SJSA1 (cell line): ENCODE measurements at regions not wholly inside any gene's neighbourhood (a gene's known extent, or its start where the extent isn't known, plus 50 kb on each side); places are given as distances from the start of the nearest gene placed in this dataset.

Experiments used
- DNase-seq, 2 experiments: peaks; one replicate each; pipeline ENCODE4 v3.0.0-alpha.2; 2015 to 2020; ENCODE audit warnings: low spot score in 2 of 2, low read depth in 1 of 2
- H3K27ac ChIP-seq: fragments of 250-450 bp; sonication (Bioruptor Pico); 2 replicates; pipeline ENCODE4 v1.5.1; 2020; ENCODE audit warnings: mild to moderate bottlenecking, moderate library complexity
- H3K27me3 ChIP-seq: fragments of 250-450 bp; sonication (Bioruptor Pico); replicated peaks from 2 replicates; pipeline ENCODE4 v1.5.1; 2020; ENCODE audit warnings: mild to moderate bottlenecking, moderate library complexity
- H3K36me3 ChIP-seq: fragments of 250-450 bp; sonication (Bioruptor Pico); 2 replicates; pipeline ENCODE4 v1.5.1; 2020; ENCODE audit warnings: mild to moderate bottlenecking
- H3K4me1 ChIP-seq: fragments of 250-450 bp; sonication (Bioruptor Pico); replicated peaks from 2 replicates; pipeline ENCODE4 v1.6.1; 2021; ENCODE audit warnings: mild to moderate bottlenecking
- H3K4me3 ChIP-seq: fragments of 250-450 bp; sonication (Bioruptor Pico); 2 replicates; pipeline ENCODE4 v1.5.1; 2020; ENCODE audit warnings: mild to moderate bottlenecking
- H3K9me3 ChIP-seq: fragments of 250-450 bp; sonication (Bioruptor Pico); replicated peaks from 2 replicates; pipeline ENCODE4 v1.5.1; 2020; ENCODE audit warnings: mild to moderate bottlenecking

DNA sequence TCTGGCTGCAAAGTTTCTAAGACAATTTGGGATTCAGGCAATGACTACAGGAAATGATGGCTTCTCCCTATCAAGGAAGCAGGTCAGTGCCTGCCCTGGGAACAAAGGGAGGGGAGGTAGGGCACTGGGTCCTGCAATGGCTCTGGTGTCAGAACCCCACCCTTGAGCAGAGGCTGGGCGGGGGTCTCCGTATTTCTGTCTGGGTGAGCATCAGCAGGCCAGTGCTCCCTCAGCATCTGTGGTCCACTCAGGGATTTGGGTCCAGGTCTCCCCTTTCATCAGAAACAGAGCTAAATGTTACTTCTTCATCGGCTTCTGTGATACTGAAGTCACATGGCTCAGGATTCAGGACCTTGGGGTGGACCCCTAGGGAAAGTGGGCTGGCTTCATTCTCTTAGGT is 195.5 kb upstream of the CDH5 start:
- peaks cover 11% of the 10 kb centered on the region for H3K4me1 ChIP-seq
- no peak overlapping the region for H3K4me3 ChIP-seq
- no peak overlapping the region for H3K27ac ChIP-seq
- H3K36me3 ChIP-seq = no peaks in the 10 kb centered on the region
- H3K27me3 ChIP-seq = no peaks in the 10 kb centered on the region
- DNase-seq = no peak
- H3K9me3 ChIP-seq = no peaks in the 10 kb centered on the region

DNA sequence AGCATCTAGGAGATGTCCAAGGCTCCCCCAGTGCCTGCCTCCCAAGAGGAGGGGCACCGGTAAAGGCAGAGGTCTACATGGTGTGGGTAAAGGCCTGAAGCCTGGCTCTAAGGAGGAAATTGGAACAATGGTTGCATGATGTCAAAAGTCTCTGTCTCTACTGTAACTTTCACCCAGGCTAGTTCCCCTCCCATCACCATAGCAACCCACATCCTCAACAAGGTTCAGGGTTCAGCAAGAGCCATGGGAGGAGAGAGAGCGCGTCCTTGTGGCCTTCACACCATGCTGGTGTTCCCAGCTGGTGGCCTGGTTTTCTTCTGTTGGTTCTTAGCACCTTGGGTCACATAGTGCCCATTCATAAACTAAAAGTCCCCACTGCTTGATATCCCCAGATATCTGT is 196.7 kb upstream of the CDH5 start:
- Histone ChIP-seq H3K27me3 (no peaks in the 10 kb centered on the region), H3K36me3 (no peaks in the 10 kb centered on the region), H3K4me1 (peaks cover 22% of the 10 kb centered on the region), H3K9me3 (no peaks in the 10 kb centered on the region), H3K27ac (no peak overlapping the region), H3K4me3 (no peak overlapping the region)
- DNase-seq = no peak

DNA sequence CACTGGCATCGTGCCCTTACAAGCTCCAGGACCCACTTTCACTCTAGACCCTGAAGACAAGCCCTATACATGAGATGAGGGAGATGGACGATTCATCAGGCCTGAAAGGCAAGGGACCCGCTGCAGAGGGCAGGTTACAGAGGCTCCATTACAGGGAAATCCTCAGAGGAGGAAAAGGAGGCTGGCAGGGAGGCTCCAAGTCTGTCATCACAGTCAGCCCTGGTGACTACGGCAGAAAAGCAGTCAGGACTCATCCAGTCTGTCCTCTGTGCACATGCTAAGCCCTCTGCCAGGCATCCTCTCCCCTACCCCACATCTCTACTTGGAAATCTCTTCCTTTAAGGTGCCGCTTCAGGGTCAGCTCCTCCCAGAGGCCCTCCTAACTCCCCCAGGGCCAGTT is 197.7 kb upstream of the CDH5 start:
- Histone ChIP-seq H3K27ac (no peak overlapping the region), H3K4me3 (no peak overlapping the region), H3K36me3 (no peaks in the 10 kb centered on the region), H3K4me1 (peaks cover 32% of the 10 kb centered on the region), H3K9me3 (no peaks in the 10 kb centered on the region), H3K27me3 (no peaks in the 10 kb centered on the region)
- DNase-seq = no peak

DNA sequence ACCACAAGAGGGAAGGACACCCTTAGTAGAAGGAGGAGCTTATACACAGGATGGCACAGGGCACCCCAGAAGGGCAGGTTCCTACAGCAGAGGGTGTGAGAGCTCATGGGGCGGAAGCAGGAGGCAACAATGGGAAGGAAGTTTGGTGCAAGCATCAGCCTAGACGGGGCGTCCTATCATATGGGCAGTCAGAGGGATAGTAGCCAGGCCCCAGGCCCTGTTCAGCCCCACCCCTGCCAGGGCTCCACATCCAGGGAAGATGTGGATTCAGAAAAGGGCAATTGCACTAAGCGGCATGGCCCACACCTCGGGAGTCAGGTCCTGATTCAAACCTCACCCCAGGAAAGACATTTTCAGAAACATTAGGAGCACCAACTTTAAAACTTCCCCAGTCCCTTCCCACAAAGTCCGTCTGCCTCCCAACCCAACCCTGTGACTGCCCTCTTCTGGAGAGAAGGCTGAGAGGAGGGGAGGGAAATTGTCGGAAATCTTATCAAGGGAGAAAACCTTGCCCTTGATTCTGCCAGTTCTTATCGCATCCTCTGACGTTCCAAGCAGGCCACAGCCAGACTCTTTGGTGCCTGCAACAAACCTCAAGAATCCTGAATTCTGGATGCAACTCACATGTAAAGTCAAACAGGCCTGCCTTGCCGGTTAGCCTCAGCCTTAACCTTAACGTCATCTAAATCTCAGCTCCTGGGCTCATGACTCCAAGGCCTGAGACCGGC is 198.8 kb upstream of the CDH5 start:
- Histone ChIP-seq H3K9me3 (no peaks in the 10 kb centered on the region), H3K4me3 (no peak overlapping the region), H3K4me1 (peaks cover 32% of the 10 kb centered on the region), H3K27me3 (no peaks in the 10 kb centered on the region), H3K36me3 (no peaks in the 10 kb centered on the region), H3K27ac (no peak overlapping the region; the same call in 1 of the 2 replicates)
- peak in 1 of 2 experiments; percentile 47 for DNase-seq

DNA sequence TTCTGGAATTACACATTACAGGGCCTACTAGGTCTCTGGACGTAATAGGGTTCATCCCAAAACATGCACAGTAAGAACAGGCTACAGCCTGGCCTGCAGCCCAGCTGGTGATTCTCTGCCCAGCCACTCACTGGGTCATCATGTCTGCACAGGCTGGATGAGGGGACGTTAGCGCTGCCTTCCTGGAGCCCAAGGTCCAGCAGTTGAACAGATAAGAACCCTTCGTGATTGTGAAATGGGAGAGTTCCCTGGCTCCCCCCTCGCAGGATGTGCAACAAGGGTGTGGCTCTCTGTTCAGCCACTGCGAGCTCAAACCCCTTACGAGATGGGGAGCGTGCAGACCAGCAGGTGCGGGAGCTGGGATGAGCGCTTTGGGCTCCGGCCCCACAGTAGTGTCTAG is 200.0 kb upstream of the CDH5 start:
- DNase-seq = no peak
- peaks cover 32% of the 10 kb centered on the region for H3K4me1 ChIP-seq
- no peaks in the 10 kb centered on the region for H3K9me3 ChIP-seq
- H3K27me3 ChIP-seq = no peaks in the 10 kb centered on the region
- H3K27ac ChIP-seq = no peak overlapping the region
- no peak overlapping the region for H3K4me3 ChIP-seq
- no peaks in the 10 kb centered on the region for H3K36me3 ChIP-seq

DNA sequence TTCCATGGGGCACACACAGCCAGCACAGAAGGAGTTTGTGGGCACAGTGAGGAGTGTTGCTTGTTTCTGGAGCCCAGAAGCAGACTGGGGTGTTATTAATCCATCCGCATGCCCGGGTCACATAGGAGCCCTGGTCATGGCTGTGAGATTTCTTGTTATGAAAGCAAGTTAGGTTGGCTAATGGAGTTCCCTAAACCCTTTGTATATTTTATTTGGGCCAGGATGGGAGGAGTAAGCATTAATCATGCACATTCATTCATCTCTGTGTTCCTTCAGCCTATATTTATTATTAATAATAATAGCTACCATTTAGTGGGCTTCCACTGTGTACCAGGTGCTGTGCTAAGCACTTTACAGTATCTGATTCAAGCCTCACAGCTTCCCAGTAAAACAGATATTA is 200.6 kb upstream of the CDH5 start:
- H3K36me3 ChIP-seq = no peaks in the 10 kb centered on the region
- H3K9me3 ChIP-seq = no peaks in the 10 kb centered on the region
- no peaks in the 10 kb centered on the region for H3K27me3 ChIP-seq
- no peak overlapping the region; the same call in 1 of the 2 replicates for H3K27ac ChIP-seq
- no peak overlapping the region for H3K4me3 ChIP-seq
- no peak for DNase-seq
- H3K4me1 ChIP-seq = peaks cover 32% of the 10 kb centered on the region

DNA sequence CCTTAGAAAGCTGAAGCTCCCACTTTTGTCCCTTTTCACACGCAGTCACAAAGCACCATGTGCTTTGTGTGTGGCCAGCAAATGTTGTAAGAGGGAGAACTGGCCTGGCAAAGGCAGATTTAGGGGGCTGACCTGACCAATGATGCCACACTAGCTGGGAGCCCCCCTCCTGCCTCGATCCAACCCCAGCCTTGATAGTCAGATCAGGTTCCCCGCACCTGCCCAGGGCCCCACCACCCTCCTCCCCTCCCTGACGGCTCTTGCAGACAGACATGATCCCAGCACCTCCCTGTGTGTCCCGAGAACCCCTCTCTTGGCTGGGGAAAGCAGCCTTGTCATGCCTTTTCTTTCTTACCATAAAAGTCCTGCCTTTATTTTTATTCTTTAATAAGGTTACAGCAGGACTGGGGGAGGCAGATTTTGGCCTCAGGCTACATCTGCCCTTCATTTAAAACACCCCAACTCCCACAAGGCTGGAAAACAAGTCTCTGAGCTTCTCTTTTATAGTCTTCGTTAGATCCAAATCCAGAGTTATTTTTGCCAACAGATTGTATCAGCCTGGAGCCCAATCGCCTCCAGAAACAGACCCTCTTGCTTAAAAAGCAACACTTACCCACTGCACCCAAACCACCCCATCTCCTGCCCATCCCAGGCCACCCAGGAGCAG is 201.8 kb upstream of the CDH5 start:
- Histone ChIP-seq H3K9me3 (no peaks in the 10 kb centered on the region), H3K4me1 (peaks cover 32% of the 10 kb centered on the region), H3K4me3 (no peak overlapping the region), H3K36me3 (no peaks in the 10 kb centered on the region), H3K27ac (peak overlapping the region; percentile 61), H3K27me3 (no peaks in the 10 kb centered on the region)
- DNase-seq = peak in 1 of 2 experiments; percentile 51

DNA sequence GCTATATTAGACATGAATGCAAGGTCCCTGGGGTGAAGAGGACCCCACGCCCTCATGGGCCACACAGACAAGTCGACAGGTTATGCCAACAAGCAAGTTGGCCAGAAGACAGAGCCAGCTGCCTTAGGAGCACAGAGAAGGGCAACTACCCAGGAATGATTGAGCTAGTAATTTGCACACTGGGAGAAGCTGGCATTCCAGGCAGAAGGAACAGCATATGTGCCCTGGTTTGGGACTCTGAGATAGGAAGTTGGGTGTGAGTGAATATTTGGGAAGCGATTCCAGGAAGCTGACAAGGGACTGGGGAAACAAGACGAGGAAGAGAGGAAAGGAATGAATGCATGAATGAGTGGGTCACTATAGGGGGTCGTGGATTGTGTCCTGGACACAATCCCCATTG is 203.7 kb upstream of the CDH5 start:
- Histone ChIP-seq H3K9me3 (no peaks in the 10 kb centered on the region), H3K4me1 (peaks cover 32% of the 10 kb centered on the region), H3K27me3 (no peaks in the 10 kb centered on the region), H3K36me3 (no peaks in the 10 kb centered on the region), H3K4me3 (no peak overlapping the region), H3K27ac (no peak overlapping the region)
- DNase-seq = no peak

DNA sequence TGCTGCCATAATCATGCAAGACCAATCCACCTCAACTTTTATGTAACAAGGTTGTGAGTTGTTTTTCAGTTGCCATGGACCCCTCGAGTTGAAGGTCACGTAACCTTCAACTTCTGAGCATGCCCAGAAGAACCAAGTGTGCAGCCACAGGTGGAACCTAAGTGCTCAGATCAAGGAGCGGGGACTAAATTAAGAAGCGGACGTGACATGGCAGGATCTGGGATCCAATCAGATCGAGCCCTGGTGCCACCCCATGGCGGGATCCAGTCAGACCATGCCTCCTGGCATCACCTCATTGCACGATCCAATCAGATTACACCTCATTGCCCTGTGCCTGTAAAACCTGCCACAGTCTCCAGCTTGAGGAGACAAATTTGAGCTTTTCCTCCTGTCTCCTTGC is 204.5 kb upstream of the CDH5 start:
- Histone ChIP-seq H3K9me3 (no peaks in the 10 kb centered on the region), H3K27ac (no peak overlapping the region), H3K36me3 (no peaks in the 10 kb centered on the region), H3K4me1 (peaks cover 26% of the 10 kb centered on the region), H3K27me3 (no peaks in the 10 kb centered on the region), H3K4me3 (no peak overlapping the region)
- no peak for DNase-seq

DNA sequence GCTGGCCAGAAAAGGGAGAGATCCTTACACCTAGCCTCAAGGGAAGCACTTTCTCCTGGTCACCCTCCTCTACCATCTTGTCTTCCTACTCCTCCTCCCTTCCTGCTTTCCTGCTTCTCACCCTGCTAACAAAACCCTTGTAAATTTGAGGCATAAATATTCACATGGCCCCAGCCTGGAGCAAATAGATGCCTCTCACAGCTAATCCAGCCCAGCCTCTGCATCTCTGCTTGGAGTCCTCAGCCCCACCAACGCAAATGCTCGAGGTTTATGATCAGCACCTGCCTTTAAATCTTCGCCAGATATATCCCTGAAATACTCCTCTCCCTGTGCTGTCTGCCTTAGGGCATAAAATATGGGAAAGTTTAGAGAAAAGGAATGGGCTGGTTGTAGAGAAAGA is 205.2 kb upstream of the CDH5 start:
- H3K36me3 ChIP-seq = no peaks in the 10 kb centered on the region
- no peaks in the 10 kb centered on the region for H3K27me3 ChIP-seq
- H3K4me3 ChIP-seq = no peak overlapping the region
- H3K4me1 ChIP-seq = peaks cover 24% of the 10 kb centered on the region
- no peaks in the 10 kb centered on the region for H3K9me3 ChIP-seq
- H3K27ac ChIP-seq = no peak overlapping the region
- no peak for DNase-seq

DNA sequence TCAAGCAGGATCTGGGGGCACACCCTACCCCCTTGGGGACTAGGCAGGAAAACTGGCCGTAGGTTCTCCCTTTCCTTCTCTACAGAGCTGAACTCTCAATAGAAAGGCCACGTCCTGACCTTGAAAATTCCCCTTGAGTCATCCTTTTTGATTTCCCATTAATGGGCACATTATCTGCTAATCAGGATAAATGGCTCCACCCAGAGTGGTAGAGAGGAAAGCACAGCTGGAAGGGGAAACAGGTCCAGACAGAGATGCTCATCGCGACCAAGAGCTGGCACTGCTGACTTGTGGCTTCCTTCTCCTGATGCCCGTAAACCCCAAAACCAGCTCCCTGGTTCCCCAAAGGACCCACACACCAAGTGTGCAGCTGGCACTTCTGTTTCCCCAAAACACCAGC is 206.5 kb upstream of the CDH5 start:
- Histone ChIP-seq H3K36me3 (no peaks in the 10 kb centered on the region), H3K4me1 (peaks cover 11% of the 10 kb centered on the region), H3K9me3 (no peaks in the 10 kb centered on the region), H3K27me3 (no peaks in the 10 kb centered on the region), H3K27ac (no peak overlapping the region), H3K4me3 (no peak overlapping the region)
- DNase-seq = no peak

DNA sequence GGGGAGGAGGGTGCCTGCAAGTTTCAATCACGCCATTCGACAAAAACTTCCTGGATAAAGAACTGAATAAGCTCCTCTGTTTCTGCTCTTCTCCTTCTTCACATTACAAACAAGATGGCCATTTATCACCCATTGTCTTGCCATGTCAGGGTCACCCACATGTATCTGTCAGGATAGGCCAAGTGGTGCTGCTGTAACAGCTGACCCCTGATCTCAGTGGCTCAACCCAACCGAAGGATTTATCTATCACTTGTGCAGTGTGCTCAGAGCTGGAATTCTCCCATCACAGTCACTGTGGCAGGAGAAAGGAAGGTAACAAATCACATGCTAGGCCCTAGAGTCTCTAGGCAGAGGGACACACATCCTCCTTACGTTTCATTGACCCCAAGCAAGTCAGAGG is 210.0 kb upstream of the CDH5 start:
- peaks cover 28% of the 10 kb centered on the region for H3K4me1 ChIP-seq
- no peak for DNase-seq
- H3K36me3 ChIP-seq = no peaks in the 10 kb centered on the region
- no peaks in the 10 kb centered on the region for H3K9me3 ChIP-seq
- H3K4me3 ChIP-seq = no peak overlapping the region
- H3K27ac ChIP-seq = no peak overlapping the region
- H3K27me3 ChIP-seq = no peaks in the 10 kb centered on the region

DNA sequence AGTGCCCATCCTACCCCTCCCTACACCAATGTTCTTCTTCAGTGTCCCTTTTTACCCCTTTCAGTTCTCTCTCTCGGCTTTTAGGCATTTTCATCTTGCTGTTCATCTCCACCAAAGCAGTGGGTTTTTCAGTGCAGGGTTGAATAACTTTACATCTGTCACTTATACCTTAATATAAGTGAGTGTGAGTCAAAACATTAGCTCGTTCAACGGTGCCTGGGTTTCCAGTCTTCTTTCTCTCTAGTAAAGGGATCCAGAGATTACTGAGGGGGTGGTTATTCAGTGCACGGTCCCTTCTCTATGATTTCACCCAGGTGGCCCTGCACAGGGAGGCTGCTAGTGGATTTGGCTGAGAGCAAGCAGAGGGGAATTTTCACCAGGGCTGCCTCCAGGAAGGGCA is 210.6 kb upstream of the CDH5 start:
- Histone ChIP-seq H3K27me3 (no peaks in the 10 kb centered on the region), H3K4me1 (peaks cover 34% of the 10 kb centered on the region), H3K36me3 (no peaks in the 10 kb centered on the region), H3K4me3 (no peak overlapping the region), H3K9me3 (no peaks in the 10 kb centered on the region), H3K27ac (no peak overlapping the region)
- no peak for DNase-seq

DNA sequence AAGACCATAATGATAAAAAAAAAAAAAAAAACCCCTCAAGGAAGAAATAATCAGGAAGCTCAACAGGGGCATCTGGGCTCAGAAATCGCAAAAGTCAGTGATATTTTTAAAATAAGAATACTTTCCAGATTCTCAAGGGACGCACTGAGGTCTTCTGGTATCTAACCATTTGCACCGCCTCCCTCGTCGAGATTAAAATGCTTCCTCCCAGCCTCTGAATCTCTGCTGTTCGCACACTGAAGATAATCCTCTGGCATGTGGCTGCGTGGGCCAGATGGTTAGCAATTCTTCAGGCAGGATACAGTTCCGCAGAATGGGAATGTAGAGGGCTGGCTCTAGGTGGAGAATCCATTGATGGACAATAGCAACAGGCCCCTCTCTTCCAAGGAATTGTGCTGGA is 211.7 kb upstream of the CDH5 start:
- H3K27ac ChIP-seq = no peak overlapping the region
- no peaks in the 10 kb centered on the region for H3K36me3 ChIP-seq
- peaks cover 44% of the 10 kb centered on the region for H3K4me1 ChIP-seq
- H3K27me3 ChIP-seq = no peaks in the 10 kb centered on the region
- no peak overlapping the region for H3K4me3 ChIP-seq
- no peaks in the 10 kb centered on the region for H3K9me3 ChIP-seq
- no peak for DNase-seq
